Stomach (tissue), 8 donors: ENCODE measurements at regions not wholly inside any gene's neighbourhood (a gene's known extent, or its start where the extent isn't known, plus 50 kb on each side); places are given as distances from the start of the nearest gene placed in this dataset.
A peak's percentile ranks its signal among the peaks of the same experiment; 100 is the strongest.

Experiments used
- DNase-seq, 2 donors: peaks; one replicate each; pipeline versions ENCODE4 v3.0.0 to v3.0.0-alpha.2; 2013 to 2019
- H3K27ac ChIP-seq, 5 donors: fragments of 200-600 bp in 4 of 5; sonication (generic) in 4 of 5; one replicate each; pipeline ENCODE4 v1.5.1; 2013 to 2019; ENCODE audit warnings: mild to moderate bottlenecking in 1 of 5, moderate library complexity in 1 of 5
- H3K27me3 ChIP-seq, 3 donors: fragments of 200-600 bp; sonication (generic); one replicate each; pipeline ENCODE4 v1.5.1; 2017 to 2019; ENCODE audit warnings: mixed run types in 1 of 3
- H3K36me3 ChIP-seq, 4 donors: fragments of 200-600 bp; sonication (generic); 1 replicate in 3 of 4; 2 replicates in 1 of 4; pipeline ENCODE4 v1.5.1; 2016 to 2019
- H3K4me1 ChIP-seq, 4 donors: fragments of 200-600 bp; sonication (generic); one replicate each; pipeline ENCODE4 v1.5.1; 2016 to 2019
- H3K4me3 ChIP-seq, 4 donors: fragments of 200-600 bp; sonication (generic) in 3 of 4; one replicate each; pipeline ENCODE4 v1.5.1; 2016 to 2019; ENCODE audit warnings: mild to moderate bottlenecking in 1 of 4
- H3K9me3 ChIP-seq, 4 donors: fragments of 200-600 bp; sonication (generic); one replicate each; pipeline ENCODE4 v1.5.1; 2016 to 2019
- CTCF ChIP-seq, 7 experiments: fragments of 450-650 bp in 4 of 7; fragments of 200-600 bp in 3 of 7; sonication (generic) in 3 of 7; IDR thresholded peaks; one replicate each; pipeline ENCODE4 v1.5.1; 2016 to 2019; ENCODE audit warnings: antibody characterized with exemption in 7 of 7, control low read depth in 2 of 7, mild to moderate bottlenecking in 1 of 7
- EP300 ChIP-seq: sonication (generic); formaldehyde crosslinking; IDR thresholded peaks from one replicate; pipeline ENCODE4 v1.6.1; 2017; ENCODE audit warnings: antibody characterized with exemption
- POLR2A ChIP-seq, 4 donors: fragments of 450-650 bp; IDR thresholded peaks; one replicate each; pipeline ENCODE4 v1.6.1; 2016; ENCODE audit warnings: antibody characterized with exemption in 4 of 4, control low read depth in 2 of 4, mild to moderate bottlenecking in 1 of 4, moderate library complexity in 1 of 4
- POLR2AphosphoS5 ChIP-seq, 3 donors: sonication (generic); formaldehyde crosslinking; IDR thresholded peaks; one replicate each; pipeline ENCODE4 v1.6.1; 2016; ENCODE audit warnings: antibody characterized with exemption in 3 of 3
- WGBS, 5 donors: extraction: QIAGEN DNeasy Blood & Tissue Kit in 3 of 5; methylation state at CpG; one replicate each; pipeline versions ENCODE4 v1.1.5 to v1.1.7; 2013 to 2018; 5-methylcytosine and 5-hydroxymethylcytosine counted together
- intact Hi-C: fragments of 100-400 bp; cut with DNase I; formaldehyde crosslinking; loops from one replicate; pipeline ENCODE4 v1.15.1; 2023; ENCODE audit warnings: low total_unique reads
- donor health status: healthy with polysubstance abuse.
- donor health status: Bipolar disorder and iron deficiency.
- donor health status: healthy.

GRCh38 chr13:60327511-60327910, 69.5 kb upstream of the TDRD3 start:
- DNase-seq, result peak in 1 of 2 donors; percentile 20
- no peaks in the 10 kb centered on the region for H3K27me3 ChIP-seq
- TF ChIP-seq CTCF (IDR thresholded peaks at IDR 0.05) (no peak), POLR2AphosphoS5 (IDR thresholded peaks at IDR 0.05) (no peak), POLR2A (IDR thresholded peaks at IDR 0.05) (no peak), EP300 (no peak)
- intact Hi-C loops, result no loop called here
- no peaks in the 10 kb centered on the region for H3K36me3 ChIP-seq
- 21 to 26% (median 25%) methylated on average over 4 of the region's 4 CpGs for WGBS, 5 donors
- no peak overlapping the region for H3K27ac ChIP-seq
- H3K4me3 ChIP-seq, result peak overlapping the region in 1 of 4 donors; percentile 10
- peaks cover 0 to 26% (median 2%) of the 10 kb centered on the region in 4 donors for H3K4me1 ChIP-seq
- H3K9me3 ChIP-seq, result no peaks in the 10 kb centered on the region

- Histone ChIP-seq H3K4me3 (no peak overlapping the region), H3K9me3 (no peaks in the 10 kb centered on the region)
- no peak for TF ChIP-seq POLR2A (IDR thresholded peaks at IDR 0.05)
- TF ChIP-seq CTCF (IDR thresholded peaks at IDR 0.05), result no peak
- no peak for TF ChIP-seq POLR2AphosphoS5 (IDR thresholded peaks at IDR 0.05)
- TF ChIP-seq EP300, result no peak
Observed at GRCh38 chr13:60328073-60328472, 68.9 kb upstream of the TDRD3 start.

DNA sequence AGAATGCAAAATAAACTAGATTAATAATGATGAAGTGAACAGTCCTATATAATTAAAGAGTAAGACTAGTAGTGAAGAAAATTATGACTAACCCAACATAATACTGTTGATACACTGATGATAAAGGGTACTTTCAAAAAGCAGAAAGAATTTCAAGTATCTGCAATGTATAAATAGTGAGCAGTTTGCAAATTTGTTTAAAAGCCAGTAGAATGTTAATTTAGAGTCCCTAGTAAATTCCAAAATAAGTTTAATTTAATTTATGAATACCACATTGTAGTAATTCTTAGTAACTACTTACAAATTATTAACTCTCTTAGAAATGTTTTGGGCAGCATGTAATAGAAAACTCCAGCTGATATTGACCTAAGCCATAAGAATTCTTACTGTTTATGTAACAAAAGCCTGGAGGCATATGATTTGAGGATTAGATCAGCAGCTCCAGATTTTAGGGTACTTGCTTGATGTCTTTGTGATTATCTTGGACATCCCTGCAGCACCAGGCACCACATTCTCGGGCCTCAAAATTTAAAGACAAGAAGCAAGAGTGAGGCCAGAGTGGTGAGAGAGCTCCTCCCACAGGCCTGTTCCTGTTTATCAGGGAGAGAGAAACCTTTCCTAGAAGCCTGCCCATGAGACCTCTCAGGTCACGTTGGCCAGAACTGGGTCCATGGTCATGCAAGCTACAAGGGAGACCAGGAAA, 67.6 kb upstream of the TDRD3 start:
- H3K36me3 ChIP-seq, result no peaks in the 10 kb centered on the region
- no peak overlapping the region for H3K27ac ChIP-seq
- H3K9me3 ChIP-seq, result no peaks in the 10 kb centered on the region
- peak; percentile 34 to 63 for DNase-seq
- no peaks in the 10 kb centered on the region for H3K27me3 ChIP-seq
- intact Hi-C loops, result no loop called here
- peaks cover 0 to 26% (median 2%) of the 10 kb centered on the region in 4 donors for H3K4me1 ChIP-seq
- TF ChIP-seq CTCF (IDR thresholded peaks at IDR 0.05) (no peak), POLR2AphosphoS5 (IDR thresholded peaks at IDR 0.05) (no peak), POLR2A (IDR thresholded peaks at IDR 0.05) (no peak), EP300 (no peak)
- H3K4me3 ChIP-seq, result no peak overlapping the region
- WGBS, 5 donors, result 12 to 24% (median 18%) methylated on average over 2 of the region's 2 CpGs

More at GRCh38 chr13:60328073-60328472, 68.9 kb upstream of the TDRD3 start:
- DNase-seq, result no peak
- H3K36me3 ChIP-seq, result no peaks in the 10 kb centered on the region
- no peak overlapping the region for H3K27ac ChIP-seq
- H3K27me3 ChIP-seq, result no peaks in the 10 kb centered on the region
- intact Hi-C loops, result no loop called here
- H3K4me1 ChIP-seq, result peaks cover 0 to 26% (median 2%) of the 10 kb centered on the region in 4 donors
- 22 to 52% (median 39%) methylated on average over 2 of the region's 2 CpGs for WGBS, 5 donors

DNA sequence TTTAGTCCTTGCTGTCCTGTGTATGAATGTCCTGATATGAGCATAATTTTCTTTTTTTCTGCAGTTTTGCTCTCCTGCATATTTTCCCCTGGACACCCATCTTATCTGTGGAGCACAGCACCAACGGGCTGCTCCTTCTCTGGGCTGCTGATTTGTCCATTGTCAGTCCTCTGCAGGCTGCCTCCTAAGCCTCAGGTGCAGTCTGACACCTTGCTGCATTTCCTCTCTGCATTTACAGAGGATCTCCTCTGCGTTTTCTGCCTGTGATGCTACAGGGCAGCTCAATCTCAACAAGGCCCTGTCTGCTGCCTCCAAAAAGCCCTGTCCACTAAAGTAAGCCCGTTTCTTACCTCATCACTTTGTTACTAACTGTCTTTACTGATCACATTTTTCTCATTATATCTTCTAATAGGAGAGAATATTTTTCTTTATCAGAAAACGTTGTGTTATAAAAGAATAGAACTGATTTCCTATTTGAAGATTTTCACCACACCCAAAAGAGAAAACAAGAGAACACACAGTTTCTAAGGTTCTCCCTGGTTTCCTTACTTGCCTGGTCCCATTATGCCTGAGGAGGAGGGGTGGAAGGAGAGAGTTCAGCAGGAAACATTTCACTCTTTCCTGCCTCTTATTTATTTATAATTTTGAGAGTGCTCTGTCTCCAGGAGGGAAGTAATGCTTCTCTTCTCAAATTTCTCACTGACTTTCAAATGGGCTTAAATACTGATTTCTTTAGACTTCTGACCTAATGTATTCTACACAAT, 65.6 kb upstream of the TDRD3 start:
- no peaks in the 10 kb centered on the region for H3K27me3 ChIP-seq
- no peak for TF ChIP-seq CTCF (IDR thresholded peaks at IDR 0.05)
- TF ChIP-seq POLR2A (IDR thresholded peaks at IDR 0.05), result no peak
- TF ChIP-seq POLR2AphosphoS5 (IDR thresholded peaks at IDR 0.05), result no peak
- no peak for TF ChIP-seq EP300
- intact Hi-C loops, result no loop called here
- no peaks in the 10 kb centered on the region for H3K9me3 ChIP-seq
- peaks cover 0 to 26% (median 2%) of the 10 kb centered on the region in 4 donors for H3K4me1 ChIP-seq
- H3K36me3 ChIP-seq, result no peaks in the 10 kb centered on the region
- H3K27ac ChIP-seq, result no peak overlapping the region
- 52 to 57% (median 56%) methylated on average over 4 of the region's 4 CpGs for WGBS, 5 donors
- no peak for DNase-seq
- H3K4me3 ChIP-seq, result no peak overlapping the region
